ENCODE measurements at regions not wholly inside any gene's neighbourhood (a gene's known extent, or its start where the extent isn't known, plus 50 kb on each side); places are given as distances from the start of the nearest gene placed in this dataset.

DNA sequence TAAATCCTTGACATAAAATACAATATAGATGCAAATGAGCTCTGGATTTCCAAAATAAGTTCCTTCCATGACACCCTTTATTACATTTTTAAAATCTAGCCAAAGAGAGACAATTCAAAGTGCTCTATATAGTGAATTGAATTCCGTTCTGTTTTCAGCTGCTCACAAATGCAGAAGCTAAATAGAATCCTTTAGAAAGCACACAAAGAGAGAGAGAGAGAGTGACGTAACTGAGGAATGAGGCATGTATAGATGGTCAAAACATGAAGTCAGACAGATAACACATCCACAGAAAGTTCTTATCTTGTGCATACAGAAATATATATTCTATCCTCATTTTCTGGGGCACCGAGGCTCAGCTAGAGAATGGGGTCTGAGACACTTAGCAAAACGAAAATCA is 344.7 kb upstream of the NETO1 start:
- DNase-seq = no peak
- Histone ChIP-seq H3K4me3 (no peak overlapping the region), H3K9me3 (replicated peaks) (peaks cover 9% of the 10 kb centered on the region), H3K27me3 (ENCODE audit: low read depth) (no peaks in the 10 kb centered on the region), H3K4me1 (no peaks in the 10 kb centered on the region), H3K27ac (replicated peaks) (no peak overlapping the region), H3K36me3 (no peaks in the 10 kb centered on the region)
- intact Hi-C loops (cut with micrococcal nuclease) = no loop called here
- TF ChIP-seq, protein P1, sequence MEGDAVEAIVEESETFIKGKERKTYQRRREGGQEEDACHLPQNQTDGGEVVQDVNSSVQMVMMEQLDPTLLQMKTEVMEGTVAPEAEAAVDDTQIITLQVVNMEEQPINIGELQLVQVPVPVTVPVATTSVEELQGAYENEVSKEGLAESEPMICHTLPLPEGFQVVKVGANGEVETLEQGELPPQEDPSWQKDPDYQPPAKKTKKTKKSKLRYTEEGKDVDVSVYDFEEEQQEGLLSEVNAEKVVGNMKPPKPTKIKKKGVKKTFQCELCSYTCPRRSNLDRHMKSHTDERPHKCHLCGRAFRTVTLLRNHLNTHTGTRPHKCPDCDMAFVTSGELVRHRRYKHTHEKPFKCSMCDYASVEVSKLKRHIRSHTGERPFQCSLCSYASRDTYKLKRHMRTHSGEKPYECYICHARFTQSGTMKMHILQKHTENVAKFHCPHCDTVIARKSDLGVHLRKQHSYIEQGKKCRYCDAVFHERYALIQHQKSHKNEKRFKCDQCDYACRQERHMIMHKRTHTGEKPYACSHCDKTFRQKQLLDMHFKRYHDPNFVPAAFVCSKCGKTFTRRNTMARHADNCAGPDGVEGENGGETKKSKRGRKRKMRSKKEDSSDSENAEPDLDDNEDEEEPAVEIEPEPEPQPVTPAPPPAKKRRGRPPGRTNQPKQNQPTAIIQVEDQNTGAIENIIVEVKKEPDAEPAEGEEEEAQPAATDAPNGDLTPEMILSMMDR (IDR thresholded peaks at IDR 0.05; ENCODE audit: borderline replicate concordance) = no peak

DNA sequence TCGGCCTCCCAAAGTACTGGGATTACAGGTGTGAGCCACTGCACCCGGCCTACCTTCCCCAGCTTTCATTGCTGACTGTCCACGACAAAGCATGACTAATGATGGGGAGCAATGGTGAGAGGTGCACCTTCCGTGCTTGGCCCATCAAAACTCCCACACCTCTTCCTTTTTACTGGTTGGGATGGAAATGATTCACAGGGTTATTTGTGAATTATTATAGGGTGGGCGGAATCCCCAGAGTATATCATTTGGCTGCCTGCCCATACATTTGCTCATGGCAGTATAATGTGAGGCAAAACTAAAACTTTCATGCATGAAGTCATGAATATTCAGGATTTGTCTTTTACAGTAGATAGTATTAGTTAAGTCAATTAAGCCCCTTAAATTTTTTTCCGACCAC is 334.2 kb upstream of the NETO1 start:
- H3K4me3 ChIP-seq = no peak overlapping the region
- TF ChIP-seq, protein P1 (IDR thresholded peaks at IDR 0.05; ENCODE audit: borderline replicate concordance) = no peak
- intact Hi-C loops (cut with micrococcal nuclease) = no loop called here
- no peak for DNase-seq
- no peaks in the 10 kb centered on the region for H3K4me1 ChIP-seq
- no peaks in the 10 kb centered on the region for H3K9me3 ChIP-seq (replicated peaks)
- no peaks in the 10 kb centered on the region for H3K36me3 ChIP-seq
- H3K27ac ChIP-seq (replicated peaks) = no peak overlapping the region
- no peaks in the 10 kb centered on the region for H3K27me3 ChIP-seq (ENCODE audit: low read depth)

DNA sequence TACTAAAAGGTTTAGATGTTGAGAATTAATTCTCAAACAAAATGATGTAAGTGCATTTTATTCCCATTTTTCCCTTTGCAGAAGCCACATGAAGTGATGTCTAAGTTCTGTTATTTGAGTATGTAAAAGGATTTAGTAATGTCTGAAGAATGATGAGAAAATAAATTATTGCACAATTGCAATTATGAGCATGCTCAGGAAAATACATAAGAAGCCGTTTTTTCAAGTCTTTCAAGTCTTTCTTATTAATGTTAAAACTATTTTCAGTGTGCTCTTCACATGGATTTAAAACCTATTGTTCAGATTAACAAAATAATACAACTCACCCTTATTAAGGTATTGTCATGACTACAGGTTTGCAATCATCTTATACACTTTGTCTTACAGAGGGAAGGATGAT is 331.4 kb upstream of the NETO1 start:
- DNase-seq = no peak
- Histone ChIP-seq H3K4me3 (no peak overlapping the region), H3K9me3 (replicated peaks) (no peaks in the 10 kb centered on the region), H3K27ac (replicated peaks) (no peak overlapping the region), H3K4me1 (no peaks in the 10 kb centered on the region), H3K36me3 (no peaks in the 10 kb centered on the region), H3K27me3 (ENCODE audit: low read depth) (no peaks in the 10 kb centered on the region)
- intact Hi-C loops (cut with micrococcal nuclease) = no loop called here
- TF ChIP-seq, protein P1 (IDR thresholded peaks at IDR 0.05; ENCODE audit: borderline replicate concordance) = no peak

DNA sequence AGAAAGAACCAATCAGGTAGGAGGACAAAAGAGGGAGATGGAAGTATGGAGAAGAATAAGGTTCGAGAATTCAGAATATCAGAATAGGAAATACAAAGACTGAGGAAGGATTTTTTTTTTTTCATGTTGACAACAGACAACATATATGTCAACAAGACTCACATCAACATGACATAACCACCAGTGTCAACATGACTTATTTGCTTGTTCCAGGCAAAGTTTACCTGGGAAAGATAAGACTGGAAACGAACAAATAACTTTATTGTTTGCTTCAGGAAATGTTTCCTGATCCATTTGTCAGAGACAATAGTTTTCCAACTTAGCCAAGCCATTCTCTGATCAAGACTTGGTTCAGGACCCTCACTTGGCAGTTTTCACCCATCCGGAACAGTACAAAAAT is 321.9 kb upstream of the NETO1 start:
- TF ChIP-seq, protein P1 (IDR thresholded peaks at IDR 0.05; ENCODE audit: borderline replicate concordance) = no peak
- H3K36me3 ChIP-seq = no peaks in the 10 kb centered on the region
- H3K4me1 ChIP-seq = no peaks in the 10 kb centered on the region
- H3K27ac ChIP-seq (replicated peaks) = no peak overlapping the region
- no peaks in the 10 kb centered on the region for H3K27me3 ChIP-seq (ENCODE audit: low read depth)
- intact Hi-C loops (cut with micrococcal nuclease) = no loop called here
- no peaks in the 10 kb centered on the region for H3K9me3 ChIP-seq (replicated peaks)
- H3K4me3 ChIP-seq = no peak overlapping the region
- no peak for DNase-seq

DNA sequence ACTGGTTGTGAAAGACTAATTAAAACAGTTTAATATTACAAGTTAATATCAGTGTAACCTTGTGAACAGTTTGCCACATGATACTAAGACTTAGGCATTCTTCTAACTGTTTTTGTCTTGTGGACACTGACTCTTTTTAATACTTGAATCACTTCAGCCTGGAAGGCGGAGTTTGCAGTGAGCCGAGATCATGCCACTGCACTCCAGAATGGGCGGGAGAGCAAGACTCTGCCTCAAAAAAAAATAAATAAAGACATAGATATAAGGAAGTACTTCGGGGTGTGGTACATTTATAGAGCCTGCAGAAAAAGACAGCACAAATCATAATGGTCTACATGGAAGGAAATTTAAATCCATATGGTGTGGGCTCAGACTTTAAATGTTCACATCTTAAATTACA is 300.4 kb upstream of the NETO1 start:
- Histone ChIP-seq H3K4me3 (no peak overlapping the region), H3K9me3 (replicated peaks) (peaks cover 9% of the 10 kb centered on the region), H3K36me3 (no peaks in the 10 kb centered on the region), H3K27ac (replicated peaks) (no peak overlapping the region), H3K27me3 (ENCODE audit: low read depth) (no peaks in the 10 kb centered on the region), H3K4me1 (no peaks in the 10 kb centered on the region)
- no peak for DNase-seq
- intact Hi-C loops (cut with micrococcal nuclease) = no loop called here
- TF ChIP-seq, protein P1 (IDR thresholded peaks at IDR 0.05; ENCODE audit: borderline replicate concordance) = no peak

DNA sequence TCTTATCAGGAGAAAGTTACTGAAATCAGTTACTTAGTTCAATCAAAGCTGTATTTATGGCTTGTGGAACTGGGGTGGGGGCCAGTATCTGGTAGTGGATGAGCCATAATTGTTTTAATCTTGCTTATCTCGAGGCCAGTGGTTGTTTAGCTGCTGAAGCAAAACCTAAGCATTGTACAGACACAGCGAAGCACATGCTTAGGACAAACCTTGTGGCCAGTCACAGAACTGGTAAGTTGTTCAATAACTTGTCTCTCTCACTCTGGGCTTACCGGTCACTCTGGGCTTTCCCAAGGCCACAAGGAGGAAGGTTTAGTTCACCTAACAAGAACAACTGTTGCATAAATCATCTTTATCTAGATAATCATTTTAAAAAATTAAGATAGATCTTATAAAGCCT is 296.6 kb upstream of the NETO1 start:
- DNase-seq = no peak
- no peak overlapping the region for H3K4me3 ChIP-seq
- TF ChIP-seq, protein P1 (IDR thresholded peaks at IDR 0.05; ENCODE audit: borderline replicate concordance) = no peak
- no peaks in the 10 kb centered on the region for H3K4me1 ChIP-seq
- peaks cover 9% of the 10 kb centered on the region for H3K9me3 ChIP-seq (replicated peaks)
- H3K27me3 ChIP-seq (ENCODE audit: low read depth) = no peaks in the 10 kb centered on the region
- H3K36me3 ChIP-seq = no peaks in the 10 kb centered on the region
- intact Hi-C loops (cut with micrococcal nuclease) = no loop called here
- no peak overlapping the region for H3K27ac ChIP-seq (replicated peaks)

Data from left ventricle myocardium inferior (tissue), 1 donor.